ENCODE measurements at regions not wholly inside any gene's neighbourhood (a gene's known extent, or its start where the extent isn't known, plus 50 kb on each side); places are given as distances from the start of the nearest gene placed in this dataset.

DNA sequence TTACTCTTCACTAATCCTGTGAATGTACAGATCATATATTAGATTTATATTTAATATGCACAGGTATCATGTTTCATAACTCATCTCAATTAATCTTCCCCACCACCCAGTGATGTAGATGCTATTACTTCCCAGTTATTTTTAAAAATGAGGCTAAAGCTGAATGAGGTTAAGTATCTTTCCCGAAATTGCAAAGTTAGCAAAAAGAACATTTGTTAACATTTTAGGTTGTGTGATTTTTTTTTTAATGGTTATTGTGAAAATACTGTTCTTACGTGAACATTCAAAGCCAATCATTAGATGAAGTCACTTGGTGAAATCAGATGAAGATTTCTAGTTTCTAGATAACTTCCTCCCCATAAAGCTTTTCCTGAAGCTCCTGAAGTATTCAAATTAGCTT, 186.9 kb upstream of the PLEKHA5 start:
- Histone ChIP-seq H3K9me3 (ENCODE audit: control insufficient read depth, insufficient read depth, low read length) (no peaks in the 10 kb centered on the region; the same call in 1 of the 2 replicates), H3K4me1 (ENCODE audit: insufficient read depth, low read length) (no peaks in the 10 kb centered on the region; the same call in 1 of the 2 replicates), H3K9ac (ENCODE audit: low read depth, low read length) (no peak overlapping the region), H3K36me3 (ENCODE audit: insufficient read depth, low read length) (no peaks in the 10 kb centered on the region)

DNA sequence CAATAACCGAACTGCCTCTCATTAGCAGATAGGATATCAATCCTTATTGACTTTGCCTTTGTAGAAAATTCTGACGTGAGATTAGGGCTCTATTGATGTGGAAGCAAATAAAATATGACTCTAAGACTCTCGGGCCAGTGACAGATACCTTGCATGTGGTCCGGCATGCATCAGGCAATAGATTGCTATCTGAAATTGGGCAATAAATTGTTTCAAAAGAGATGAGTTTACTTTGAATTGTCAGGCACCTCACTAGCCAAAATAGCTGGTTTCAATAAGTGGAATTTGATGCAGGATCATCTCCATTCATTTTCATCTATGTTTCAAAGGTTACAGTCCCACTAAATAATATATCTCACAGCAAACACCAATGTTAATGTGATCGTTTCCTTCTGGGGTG, 186.3 kb upstream of the PLEKHA5 start:
- Histone ChIP-seq H3K4me1 (ENCODE audit: insufficient read depth, low read length) (no peaks in the 10 kb centered on the region; the same call in 1 of the 2 replicates), H3K9ac (ENCODE audit: low read depth, low read length) (no peak overlapping the region), H3K36me3 (ENCODE audit: insufficient read depth, low read length) (no peaks in the 10 kb centered on the region), H3K9me3 (ENCODE audit: control insufficient read depth, insufficient read depth, low read length) (no peaks in the 10 kb centered on the region; the same call in 1 of the 2 replicates)

DNA sequence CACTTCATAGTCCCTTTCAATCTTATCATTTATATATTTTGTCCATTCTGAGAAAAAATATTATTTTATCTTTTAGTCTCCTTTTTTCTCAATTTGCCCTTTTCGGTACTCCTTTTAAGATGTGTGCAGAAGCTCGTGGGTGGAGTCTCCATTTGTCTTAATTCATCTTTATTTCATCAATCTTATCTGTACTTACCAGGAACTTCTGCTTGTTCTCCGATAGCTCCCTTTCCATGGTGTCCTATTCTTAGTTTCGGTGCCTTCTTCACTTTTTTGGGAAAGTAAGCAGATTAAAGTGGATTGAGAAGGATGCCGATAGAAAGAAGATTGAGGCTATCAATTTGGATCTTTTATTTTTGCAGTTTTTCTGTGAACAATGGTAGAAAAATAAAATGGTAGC, 183.4 kb upstream of the PLEKHA5 start:
- H3K9me3 ChIP-seq (ENCODE audit: control insufficient read depth, insufficient read depth, low read length), result no peaks in the 10 kb centered on the region; the same call in 1 of the 2 replicates
- H3K9ac ChIP-seq (ENCODE audit: low read depth, low read length), result no peak overlapping the region
- H3K36me3 ChIP-seq (ENCODE audit: insufficient read depth, low read length), result no peaks in the 10 kb centered on the region
- no peaks in the 10 kb centered on the region for H3K4me1 ChIP-seq (ENCODE audit: insufficient read depth, low read length)

DNA sequence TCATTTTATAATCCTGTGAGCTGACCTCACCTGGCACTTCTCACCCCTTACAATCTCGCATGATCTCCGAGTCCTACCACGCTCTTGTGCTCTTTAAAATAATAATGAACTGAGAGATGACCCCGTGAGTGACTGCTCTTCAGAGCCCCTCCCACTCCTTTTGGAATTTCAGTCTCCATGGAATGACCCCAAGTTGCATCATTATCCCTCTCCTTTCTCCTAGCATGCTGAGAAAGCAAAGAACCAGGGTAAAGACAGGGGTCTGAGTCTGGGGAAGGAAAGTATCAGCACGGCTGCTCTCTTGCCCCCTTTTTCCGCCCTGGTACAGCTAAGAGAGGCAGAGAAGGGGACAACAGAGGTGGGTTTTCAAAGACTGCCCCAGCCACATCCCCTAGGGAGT, 178.3 kb upstream of the PLEKHA5 start:
- no peak overlapping the region; the same call in 1 of the 2 replicates for H3K9ac ChIP-seq (ENCODE audit: low read depth, low read length)
- H3K4me1 ChIP-seq (ENCODE audit: insufficient read depth, low read length), result peaks cover 7% of the 10 kb centered on the region
- no peaks in the 10 kb centered on the region for H3K9me3 ChIP-seq (ENCODE audit: control insufficient read depth, insufficient read depth, low read length)
- H3K36me3 ChIP-seq (ENCODE audit: insufficient read depth, low read length), result no peaks in the 10 kb centered on the region

DNA sequence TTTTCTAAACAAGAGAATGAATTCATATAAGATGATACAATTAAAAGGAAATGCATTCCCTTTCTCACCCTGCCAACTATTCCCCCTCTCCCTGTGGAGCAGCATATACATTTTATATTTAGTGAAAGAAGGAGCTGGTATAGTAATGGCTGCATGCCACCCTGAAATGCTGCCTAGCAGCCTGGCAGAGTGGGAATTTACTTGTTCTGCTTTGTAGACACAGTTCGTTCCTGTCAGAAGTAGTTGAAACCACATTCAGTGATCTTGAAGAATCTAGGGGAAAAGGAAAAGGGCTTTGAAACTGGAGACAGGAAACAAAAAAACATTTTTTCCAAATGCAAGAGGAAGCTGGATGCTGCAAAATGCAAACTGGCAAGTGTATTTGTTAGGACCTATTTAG, 176.0 kb upstream of the PLEKHA5 start:
- Histone ChIP-seq H3K9me3 (ENCODE audit: control insufficient read depth, insufficient read depth, low read length) (no peaks in the 10 kb centered on the region), H3K4me1 (ENCODE audit: insufficient read depth, low read length) (peaks cover 7% of the 10 kb centered on the region), H3K36me3 (ENCODE audit: insufficient read depth, low read length) (no peaks in the 10 kb centered on the region), H3K9ac (ENCODE audit: low read depth, low read length) (no peak overlapping the region)

DNA sequence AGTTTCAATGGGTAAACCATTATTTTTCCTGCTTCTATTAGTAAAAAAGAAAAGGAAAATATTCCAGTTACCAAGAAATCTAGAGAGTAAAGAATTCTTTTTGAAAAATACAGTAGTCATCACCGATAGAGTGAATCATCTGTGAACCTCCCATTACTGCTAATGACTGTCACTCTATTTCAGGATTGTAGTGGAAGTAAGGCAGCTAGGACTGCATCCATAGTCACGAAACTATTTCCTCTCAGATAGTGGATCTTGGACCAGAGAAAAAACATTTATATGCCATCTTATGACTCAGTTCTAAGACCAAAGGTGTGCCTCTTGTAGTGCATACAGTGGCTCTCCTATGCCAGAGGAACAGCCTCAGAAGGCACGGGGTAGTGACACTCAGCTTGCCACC, 173.9 kb upstream of the PLEKHA5 start:
- H3K4me1 ChIP-seq (ENCODE audit: insufficient read depth, low read length), result peaks cover 7% of the 10 kb centered on the region
- no peaks in the 10 kb centered on the region for H3K36me3 ChIP-seq (ENCODE audit: insufficient read depth, low read length)
- H3K9ac ChIP-seq (ENCODE audit: low read depth, low read length), result no peak overlapping the region
- no peaks in the 10 kb centered on the region for H3K9me3 ChIP-seq (ENCODE audit: control insufficient read depth, insufficient read depth, low read length)

DNA sequence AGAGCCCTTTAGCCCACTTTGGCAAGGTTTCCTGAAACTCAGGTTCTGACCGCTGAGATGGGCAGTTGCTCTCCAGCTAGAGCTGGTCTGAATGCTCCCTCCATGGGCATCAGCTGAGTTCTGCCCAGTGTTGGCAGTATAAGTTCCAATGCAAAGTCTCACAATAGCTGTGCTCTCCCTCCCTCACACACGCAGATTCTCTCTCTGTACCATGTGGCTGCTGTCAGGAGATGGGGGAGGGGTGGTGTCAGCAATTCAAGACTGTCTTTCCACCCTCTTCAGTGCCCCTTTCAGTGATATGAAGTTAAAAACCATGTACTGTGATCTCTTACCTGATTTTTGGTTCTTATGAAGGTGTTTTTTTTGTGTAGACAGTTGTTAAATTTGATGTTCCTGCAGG, 164.3 kb upstream of the PLEKHA5 start:
- H3K9me3 ChIP-seq (ENCODE audit: control insufficient read depth, insufficient read depth, low read length), result no peaks in the 10 kb centered on the region
- no peaks in the 10 kb centered on the region for H3K36me3 ChIP-seq (ENCODE audit: insufficient read depth, low read length)
- H3K4me1 ChIP-seq (ENCODE audit: insufficient read depth, low read length), result peaks cover 11% of the 10 kb centered on the region
- H3K9ac ChIP-seq (ENCODE audit: low read depth, low read length), result no peak overlapping the region

DNA sequence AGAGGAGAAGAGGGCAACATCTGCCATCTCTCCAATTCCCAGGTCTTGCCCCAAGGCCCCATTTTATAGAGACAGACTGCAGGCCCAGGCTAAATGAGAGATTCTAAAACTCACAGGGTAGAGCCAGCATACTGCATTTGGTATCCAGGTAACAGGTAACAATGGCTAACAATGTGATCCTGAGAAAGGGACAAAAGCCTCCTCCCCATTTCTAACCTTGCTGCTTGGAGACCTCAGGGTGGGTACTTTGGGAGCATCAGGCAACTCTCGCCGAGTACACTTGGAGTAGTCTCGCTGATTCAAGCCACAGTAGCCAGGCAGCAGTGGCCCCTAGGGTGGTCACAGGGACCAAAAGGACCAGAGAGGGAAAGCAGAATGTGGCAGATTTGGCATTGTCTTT, 162.6 kb upstream of the PLEKHA5 start:
- Histone ChIP-seq H3K36me3 (ENCODE audit: insufficient read depth, low read length) (no peaks in the 10 kb centered on the region), H3K9me3 (ENCODE audit: control insufficient read depth, insufficient read depth, low read length) (no peaks in the 10 kb centered on the region), H3K9ac (ENCODE audit: low read depth, low read length) (no peak overlapping the region), H3K4me1 (ENCODE audit: insufficient read depth, low read length) (peaks cover 25% of the 10 kb centered on the region)

DNA sequence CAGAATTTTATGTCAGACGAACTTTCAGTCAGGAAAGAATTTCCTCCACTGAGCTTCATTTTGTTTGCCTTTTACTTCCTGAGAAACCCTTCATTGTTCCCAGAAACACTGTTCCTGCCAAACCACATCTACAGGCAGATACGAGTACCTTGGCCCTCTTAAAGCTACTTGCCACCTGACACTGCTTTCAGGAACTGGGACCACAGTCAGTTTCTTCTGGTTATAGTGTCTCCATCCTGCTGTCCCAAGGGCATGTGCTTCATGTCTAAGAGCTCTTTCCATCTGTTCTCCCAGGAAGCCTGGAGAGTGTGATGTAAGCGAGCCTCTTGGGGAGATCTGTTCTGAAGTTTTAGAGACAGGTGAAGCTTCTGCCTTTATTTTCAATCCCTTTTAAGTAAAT, 161.7 kb upstream of the PLEKHA5 start:
- Histone ChIP-seq H3K36me3 (ENCODE audit: insufficient read depth, low read length) (no peaks in the 10 kb centered on the region), H3K9ac (ENCODE audit: low read depth, low read length) (no peak overlapping the region)

DNA sequence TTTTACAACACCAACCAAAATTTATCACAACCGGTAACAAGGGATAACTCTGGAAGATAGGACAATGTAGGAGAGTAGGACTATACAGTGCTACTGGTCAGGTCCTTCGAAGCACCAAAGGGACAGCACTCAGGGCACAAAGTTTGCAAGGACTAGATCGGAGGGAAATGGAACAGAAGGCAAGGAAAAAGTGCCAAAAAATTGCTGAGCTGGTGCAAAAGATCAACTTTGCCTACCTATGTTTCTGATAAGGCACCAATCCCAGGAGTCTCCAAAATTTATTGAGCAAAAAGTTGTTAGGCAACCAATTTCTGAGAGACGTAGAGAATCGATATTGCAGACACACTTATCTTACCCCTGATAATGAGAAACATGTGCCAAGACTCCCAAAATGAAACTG, 160.0 kb upstream of the PLEKHA5 start:
- Histone ChIP-seq H3K9ac (ENCODE audit: low read depth, low read length) (no peak overlapping the region), H3K9me3 (ENCODE audit: control insufficient read depth, insufficient read depth, low read length) (no peaks in the 10 kb centered on the region), H3K36me3 (ENCODE audit: insufficient read depth, low read length) (no peaks in the 10 kb centered on the region), H3K4me1 (ENCODE audit: insufficient read depth, low read length) (peaks cover 34% of the 10 kb centered on the region)

More for the DNA sequence above, 161.7 kb upstream of the PLEKHA5 start:
- Histone ChIP-seq H3K9me3 (ENCODE audit: control insufficient read depth, insufficient read depth, low read length) (no peaks in the 10 kb centered on the region), H3K4me1 (ENCODE audit: insufficient read depth, low read length) (peaks cover 29% of the 10 kb centered on the region)

DNA sequence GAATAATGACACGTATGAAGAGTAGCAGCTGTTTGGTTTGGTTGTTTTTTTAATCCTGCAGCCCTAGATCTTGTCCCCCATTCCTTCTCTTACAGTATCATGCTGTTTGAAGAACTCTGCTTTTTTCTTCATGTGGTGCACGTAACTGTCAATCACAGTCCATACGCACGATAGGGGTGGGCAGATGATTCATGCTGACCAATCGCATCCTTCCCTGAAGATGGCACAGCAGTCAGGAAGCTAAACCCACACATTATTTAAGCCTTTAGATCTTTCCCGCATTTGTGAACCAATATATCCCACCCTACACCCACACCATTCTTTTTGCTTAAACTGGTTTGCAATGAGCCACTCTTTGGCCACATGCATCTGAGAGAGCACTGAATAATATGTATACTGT, 158.9 kb upstream of the PLEKHA5 start:
- no peaks in the 10 kb centered on the region for H3K36me3 ChIP-seq (ENCODE audit: insufficient read depth, low read length)

DNA sequence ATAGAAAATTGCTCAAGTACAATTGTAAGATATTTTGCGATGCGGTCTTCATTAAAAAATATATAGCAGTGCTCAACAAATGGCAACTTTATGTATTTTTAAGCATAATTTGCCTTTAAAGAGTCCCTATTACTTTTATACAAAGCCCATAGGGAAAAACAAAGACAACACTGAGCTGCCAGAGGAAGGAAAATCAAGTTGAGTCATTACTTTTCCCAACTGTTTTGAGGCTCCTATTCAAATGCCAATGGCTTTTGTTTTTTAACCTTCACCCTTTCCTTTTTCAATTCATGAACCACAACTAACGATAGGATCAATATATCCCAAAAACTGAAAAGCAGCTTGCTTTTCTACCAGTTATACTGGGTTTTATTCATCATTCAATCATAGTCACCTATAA, 157.6 kb upstream of the PLEKHA5 start:
- Histone ChIP-seq H3K9me3 (ENCODE audit: control insufficient read depth, insufficient read depth, low read length) (0 out of 2 replicates have a peak, but pooled peaks cover 9% of the 10 kb centered on the region), H3K4me1 (ENCODE audit: insufficient read depth, low read length) (peaks cover 24% of the 10 kb centered on the region), H3K36me3 (ENCODE audit: insufficient read depth, low read length) (no peaks in the 10 kb centered on the region), H3K9ac (ENCODE audit: low read depth, low read length) (peak overlapping the region; percentile 7; the same call in 1 of the 2 replicates)

More for the DNA sequence above, 158.9 kb upstream of the PLEKHA5 start:
- peaks cover 24% of the 10 kb centered on the region for H3K4me1 ChIP-seq (ENCODE audit: insufficient read depth, low read length)
- no peaks in the 10 kb centered on the region for H3K9me3 ChIP-seq (ENCODE audit: control insufficient read depth, insufficient read depth, low read length)
- H3K9ac ChIP-seq (ENCODE audit: low read depth, low read length), result no peak overlapping the region

DNA sequence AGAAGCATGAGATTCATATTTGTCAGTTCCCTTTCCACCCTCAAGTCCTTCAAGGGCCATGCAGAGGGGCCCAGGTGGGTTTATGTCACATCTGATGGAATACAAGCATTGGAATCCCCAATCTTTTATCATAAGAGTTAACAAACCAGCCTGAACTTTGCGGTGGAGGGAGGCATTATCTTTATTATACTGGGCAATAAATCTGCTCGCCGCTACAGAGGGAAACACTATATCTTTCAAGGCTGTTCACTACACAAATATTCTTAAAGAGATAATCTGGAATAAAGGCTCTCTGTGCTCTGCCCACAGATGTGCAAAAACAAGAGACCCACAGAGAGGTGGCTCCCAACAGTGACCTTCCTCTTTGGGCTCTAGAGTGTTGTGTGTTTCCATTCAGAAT, 153.6 kb upstream of the PLEKHA5 start:
- 0 out of 2 replicates have a peak, but pooled peaks cover 16% of the 10 kb centered on the region for H3K9me3 ChIP-seq (ENCODE audit: control insufficient read depth, insufficient read depth, low read length)
- peaks cover 40% of the 10 kb centered on the region for H3K4me1 ChIP-seq (ENCODE audit: insufficient read depth, low read length)
- no peak overlapping the region for H3K9ac ChIP-seq (ENCODE audit: low read depth, low read length)
- no peaks in the 10 kb centered on the region for H3K36me3 ChIP-seq (ENCODE audit: insufficient read depth, low read length)

DNA sequence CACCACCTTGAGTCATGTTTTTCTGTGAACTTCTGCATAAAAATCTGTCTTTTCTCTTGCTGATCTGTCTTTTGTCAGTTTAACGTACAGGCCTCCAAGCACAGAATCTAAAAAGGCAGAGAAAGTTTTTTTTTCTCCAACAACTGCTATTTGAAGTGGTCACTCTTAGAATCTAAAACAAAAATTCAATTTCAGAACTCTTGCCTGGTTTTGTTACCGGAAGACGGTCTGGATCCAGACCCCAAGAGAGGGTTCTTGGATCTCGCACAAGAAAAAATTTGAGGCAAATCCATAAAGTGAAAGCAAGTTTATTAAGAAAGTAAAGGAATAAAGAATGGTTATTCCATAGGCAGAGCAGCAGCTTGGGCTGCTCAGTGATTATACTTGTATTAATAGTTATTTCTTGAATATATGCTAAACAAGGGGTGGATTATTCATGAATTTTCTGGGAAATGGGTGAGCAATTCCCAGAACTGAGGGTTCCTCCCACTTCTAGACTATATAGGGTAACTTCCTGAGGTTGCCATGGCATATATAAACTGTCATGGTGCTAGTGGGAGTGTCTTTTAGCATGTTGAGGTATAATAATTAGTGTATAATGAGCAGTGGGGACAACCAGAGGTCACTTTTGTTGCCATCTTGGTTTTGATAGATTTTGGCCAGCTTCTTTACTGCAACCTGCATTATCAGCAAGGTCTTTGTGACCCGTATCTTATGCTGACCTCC, 150.0 kb upstream of the PLEKHA5 start:
- Histone ChIP-seq H3K4me1 (ENCODE audit: insufficient read depth, low read length) (peaks cover 36% of the 10 kb centered on the region; the same call in 1 of the 2 replicates), H3K9me3 (ENCODE audit: control insufficient read depth, insufficient read depth, low read length) (0 out of 2 replicates have a peak, but pooled peaks cover 16% of the 10 kb centered on the region), H3K9ac (ENCODE audit: low read depth, low read length) (no peak overlapping the region; the same call in 1 of the 2 replicates), H3K36me3 (ENCODE audit: insufficient read depth, low read length) (peaks cover 2% of the 10 kb centered on the region; the same call in 1 of the 2 replicates)

DNA sequence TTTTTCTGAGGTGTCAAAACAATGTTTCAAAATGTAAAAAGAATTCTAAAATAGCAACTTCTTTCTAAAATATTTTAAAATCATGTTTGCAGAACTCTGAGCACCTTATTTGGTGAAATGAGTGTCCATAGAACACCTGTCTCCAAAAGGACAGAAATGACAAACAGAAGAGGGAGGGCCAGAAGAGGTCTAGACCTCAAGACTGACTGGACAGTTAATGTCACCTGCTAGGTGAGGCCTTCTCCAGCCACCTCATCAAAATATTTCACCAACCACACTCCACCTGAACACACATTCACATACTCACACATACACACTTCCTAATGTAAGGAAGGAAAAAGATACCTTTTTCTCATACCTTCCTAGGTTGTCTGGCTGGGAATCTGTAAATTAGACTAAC, 147.8 kb upstream of the PLEKHA5 start:
- Histone ChIP-seq H3K9ac (ENCODE audit: low read depth, low read length) (no peak overlapping the region), H3K9me3 (ENCODE audit: control insufficient read depth, insufficient read depth, low read length) (0 out of 2 replicates have a peak, but pooled peaks cover 7% of the 10 kb centered on the region), H3K4me1 (ENCODE audit: insufficient read depth, low read length) (peaks cover 36% of the 10 kb centered on the region; the same call in 1 of the 2 replicates), H3K36me3 (ENCODE audit: insufficient read depth, low read length) (peaks cover 2% of the 10 kb centered on the region; the same call in 1 of the 2 replicates)
